ENCODE measurements at regions not wholly inside any gene's neighbourhood (a gene's known extent, or its start where the extent isn't known, plus 50 kb on each side); places are given as distances from the start of the nearest gene placed in this dataset.
"Not testable (repeated sequence)": the region's sequence is repeated elsewhere in the genome, so short reads cannot be mapped to it uniquely, and the experiment has no call there.

DNA sequence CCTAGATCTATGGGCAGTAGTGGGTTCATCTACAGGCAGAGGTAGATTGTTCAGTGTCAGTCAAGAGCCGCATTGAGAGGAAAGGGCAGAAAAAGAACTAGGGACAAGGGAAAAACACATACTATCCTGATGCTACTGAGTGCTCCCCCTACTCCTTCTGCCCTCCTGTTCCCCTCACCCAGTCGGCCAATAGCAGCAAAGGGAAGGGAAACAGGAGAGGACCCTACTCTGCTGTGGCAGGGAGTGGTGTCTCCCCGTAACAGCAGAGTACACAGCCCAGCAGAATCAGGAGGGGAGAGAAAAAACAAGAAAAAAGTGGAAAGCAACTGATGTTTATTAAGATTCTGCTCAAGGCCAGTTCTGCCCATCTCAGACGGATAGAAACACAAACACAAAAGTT is 136.1 kb upstream of the CCDC150 start:
- Histone ChIP-seq H3K9ac (ENCODE audit: low read depth, low read length) (no peak overlapping the region), H3K27me3 (ENCODE audit: control insufficient read depth, insufficient read depth, low read length) (no peaks in the 10 kb centered on the region), H3K4me1 (ENCODE audit: control insufficient read depth, insufficient read depth, low read length) (no peaks in the 10 kb centered on the region), H3K4me2 (ENCODE audit: low read length) (no peak overlapping the region), H3K36me3 (ENCODE audit: insufficient read depth, low read length) (no peaks in the 10 kb centered on the region), H3K9me3 (replicated peaks; ENCODE audit: low read length) (no peaks in the 10 kb centered on the region), H3K4me3 (ENCODE audit: low read length) (no peak overlapping the region)

DNA sequence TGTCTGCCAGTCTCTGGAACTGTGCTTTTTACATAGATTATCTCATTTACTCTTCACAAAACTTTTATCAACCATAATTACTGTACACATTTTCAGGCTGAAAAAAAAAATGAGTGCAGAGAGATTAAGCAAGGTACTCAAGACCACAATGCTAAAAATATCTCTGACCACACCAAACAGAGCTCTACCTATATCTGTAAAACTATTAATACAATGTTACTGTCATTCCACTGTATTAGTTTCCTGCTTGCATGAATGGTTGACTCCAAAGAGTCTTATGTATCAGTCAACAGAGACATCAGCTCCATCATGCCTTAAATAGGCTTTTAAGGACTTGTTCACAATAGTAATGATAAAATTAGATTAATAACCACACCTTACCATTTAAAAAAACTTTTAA is 134.7 kb upstream of the CCDC150 start:
- H3K9me3 ChIP-seq (replicated peaks; ENCODE audit: low read length), result no peaks in the 10 kb centered on the region
- no peak overlapping the region for H3K9ac ChIP-seq (ENCODE audit: low read depth, low read length)
- H3K27me3 ChIP-seq (ENCODE audit: control insufficient read depth, insufficient read depth, low read length), result no peaks in the 10 kb centered on the region
- no peak overlapping the region for H3K4me2 ChIP-seq (ENCODE audit: low read length)
- H3K4me1 ChIP-seq (ENCODE audit: control insufficient read depth, insufficient read depth, low read length), result no peaks in the 10 kb centered on the region
- no peaks in the 10 kb centered on the region for H3K36me3 ChIP-seq (ENCODE audit: insufficient read depth, low read length)
- H3K4me3 ChIP-seq (ENCODE audit: low read length), result no peak overlapping the region

DNA sequence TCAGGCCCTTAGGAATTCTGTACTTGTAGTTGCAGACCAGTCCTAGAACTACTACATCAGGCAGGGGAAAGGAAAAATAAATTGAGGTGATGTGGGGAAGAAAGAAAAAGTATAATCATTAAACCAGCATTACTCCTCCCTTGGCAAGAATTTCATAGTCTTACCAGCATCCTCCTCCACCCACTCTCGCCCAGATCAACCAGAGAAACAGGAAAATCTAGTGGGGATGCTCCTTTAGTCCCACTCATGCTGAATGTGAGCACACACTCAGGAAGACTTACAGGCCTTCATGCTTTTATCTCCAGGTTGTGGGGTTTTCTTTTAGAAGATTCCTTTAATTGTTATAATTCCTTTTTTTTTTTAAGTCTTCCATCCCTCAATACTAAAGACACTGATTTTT is 129.3 kb upstream of the CCDC150 start:
- no peaks in the 10 kb centered on the region for H3K4me1 ChIP-seq (ENCODE audit: control insufficient read depth, insufficient read depth, low read length)
- peaks cover 4% of the 10 kb centered on the region for H3K27me3 ChIP-seq (ENCODE audit: control insufficient read depth, insufficient read depth, low read length)
- H3K4me3 ChIP-seq (ENCODE audit: low read length), result no peak overlapping the region
- no peak overlapping the region for H3K9ac ChIP-seq (ENCODE audit: low read depth, low read length)
- no peaks in the 10 kb centered on the region for H3K36me3 ChIP-seq (ENCODE audit: insufficient read depth, low read length)
- no peak overlapping the region for H3K4me2 ChIP-seq (ENCODE audit: low read length)
- no peaks in the 10 kb centered on the region for H3K9me3 ChIP-seq (replicated peaks; ENCODE audit: low read length)

DNA sequence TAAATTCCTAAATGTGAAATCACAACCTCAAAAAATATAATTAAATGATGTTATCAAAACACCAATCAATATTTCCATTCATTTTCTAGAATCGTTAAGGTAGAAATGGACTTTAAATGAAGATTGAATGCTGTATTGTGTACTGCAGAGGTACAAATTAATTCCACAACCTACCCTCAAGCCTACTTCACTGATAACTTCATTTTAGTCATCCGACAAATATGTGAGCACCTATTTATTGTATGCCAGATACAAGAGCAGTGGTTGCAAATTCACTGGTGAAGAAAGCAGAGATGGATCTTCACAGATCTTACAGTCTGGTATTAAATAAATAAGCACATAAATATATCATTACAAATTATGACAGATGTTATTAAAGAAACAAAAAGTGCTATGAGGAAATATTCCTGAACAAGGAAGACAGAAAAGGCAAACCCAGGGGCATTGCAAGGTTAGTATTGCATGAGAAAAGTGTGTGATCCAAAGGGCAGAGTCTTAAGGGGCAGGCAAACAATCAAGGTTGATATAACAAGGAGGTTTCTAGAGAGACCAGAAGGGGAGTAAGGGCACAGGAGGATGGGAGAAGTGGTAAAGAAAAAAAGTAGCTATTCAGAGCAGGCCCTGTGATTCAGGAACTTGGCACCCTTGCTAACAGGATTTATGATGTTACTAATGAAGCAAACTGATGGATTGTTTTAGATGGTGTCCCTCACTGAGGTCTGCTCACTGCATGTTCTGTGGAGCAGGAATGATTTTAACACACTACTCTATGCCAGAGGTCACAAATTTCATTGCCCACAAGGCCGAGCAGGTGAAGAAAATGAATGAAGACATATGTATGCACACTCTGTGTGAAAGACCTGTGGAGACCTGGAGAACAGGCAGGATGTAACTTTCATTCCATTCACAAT is 128.0 kb upstream of the CCDC150 start:
- Histone ChIP-seq H3K4me1 (ENCODE audit: control insufficient read depth, insufficient read depth, low read length) (no peaks in the 10 kb centered on the region), H3K9me3 (replicated peaks; ENCODE audit: low read length) (no peaks in the 10 kb centered on the region), H3K36me3 (ENCODE audit: insufficient read depth, low read length) (no peaks in the 10 kb centered on the region), H3K27me3 (ENCODE audit: control insufficient read depth, insufficient read depth, low read length) (peaks cover 4% of the 10 kb centered on the region), H3K9ac (ENCODE audit: low read depth, low read length) (no peak overlapping the region), H3K4me3 (ENCODE audit: low read length) (no peak overlapping the region), H3K4me2 (ENCODE audit: low read length) (no peak overlapping the region)

DNA sequence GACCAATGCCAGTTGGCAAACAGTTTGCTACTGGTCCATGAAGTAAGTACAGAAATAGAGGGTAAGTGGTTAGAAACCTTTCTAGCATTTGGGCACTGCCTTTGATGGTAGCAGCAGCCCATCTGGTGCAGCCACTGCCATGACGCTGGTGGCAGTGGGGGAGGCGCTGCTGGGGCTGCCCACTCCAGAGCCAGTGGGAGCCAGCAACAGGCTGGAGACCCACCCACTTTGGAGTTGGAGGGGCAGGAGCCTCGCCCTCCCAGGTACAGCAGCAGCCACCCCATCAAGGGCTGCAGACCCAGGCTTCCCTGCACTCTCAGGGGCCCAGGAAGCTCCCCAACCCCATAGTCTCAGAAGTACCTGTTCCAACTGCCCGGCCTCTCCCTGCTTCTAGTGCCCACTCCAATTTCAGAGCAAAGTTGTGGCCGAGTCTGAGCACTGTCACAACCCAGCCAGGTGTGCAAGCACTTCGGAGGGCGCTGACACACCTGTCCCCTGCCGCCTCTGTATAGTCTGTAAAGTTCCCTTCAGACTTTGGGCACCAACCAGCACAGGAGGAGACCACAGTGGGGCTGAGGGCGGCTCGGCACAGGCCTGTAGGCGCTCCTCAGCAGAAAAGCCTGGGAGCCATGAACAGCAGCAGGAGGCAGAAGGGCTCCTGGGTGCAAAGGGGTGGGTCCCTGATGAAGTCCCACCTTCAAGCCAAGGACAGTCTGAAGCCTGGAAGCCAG is 125.6 kb upstream of the CCDC150 start:
- no peaks in the 10 kb centered on the region for H3K36me3 ChIP-seq (ENCODE audit: insufficient read depth, low read length)
- no peak overlapping the region for H3K9ac ChIP-seq (ENCODE audit: low read depth, low read length)
- H3K4me2 ChIP-seq (ENCODE audit: low read length), result no peak overlapping the region
- H3K4me1 ChIP-seq (ENCODE audit: control insufficient read depth, insufficient read depth, low read length), result no peaks in the 10 kb centered on the region
- H3K4me3 ChIP-seq (ENCODE audit: low read length), result no peak overlapping the region
- H3K27me3 ChIP-seq (ENCODE audit: control insufficient read depth, insufficient read depth, low read length), result peaks cover 4% of the 10 kb centered on the region
- H3K9me3 ChIP-seq (replicated peaks; ENCODE audit: low read length), result no peaks in the 10 kb centered on the region

DNA sequence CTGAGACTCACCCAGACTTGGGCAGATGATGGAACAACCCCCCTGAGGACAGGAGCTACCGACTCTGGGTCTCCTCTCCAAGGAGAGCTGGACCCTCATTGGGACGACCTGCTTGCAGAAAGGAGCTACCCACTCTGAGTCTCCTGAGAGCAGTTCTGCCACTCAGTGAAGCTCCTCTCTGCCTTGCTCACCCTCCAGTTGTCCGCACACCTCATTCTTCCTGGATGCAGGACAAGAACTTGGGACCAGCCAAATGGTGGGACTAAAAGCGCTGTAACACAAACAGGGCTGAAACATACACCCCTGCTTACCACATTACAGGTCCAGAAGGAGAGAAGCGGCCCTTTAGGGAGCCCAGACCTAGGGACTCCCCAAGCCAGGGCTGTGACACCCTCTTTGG is 124.9 kb upstream of the CCDC150 start:
- no peak overlapping the region for H3K4me3 ChIP-seq (ENCODE audit: low read length)
- no peaks in the 10 kb centered on the region for H3K4me1 ChIP-seq (ENCODE audit: control insufficient read depth, insufficient read depth, low read length)
- H3K4me2 ChIP-seq (ENCODE audit: low read length), result no peak overlapping the region
- no peaks in the 10 kb centered on the region for H3K9me3 ChIP-seq (replicated peaks; ENCODE audit: low read length)
- H3K27me3 ChIP-seq (ENCODE audit: control insufficient read depth, insufficient read depth, low read length), result peaks cover 4% of the 10 kb centered on the region
- H3K36me3 ChIP-seq (ENCODE audit: insufficient read depth, low read length), result no peaks in the 10 kb centered on the region
- H3K9ac ChIP-seq (ENCODE audit: low read depth, low read length), result no peak overlapping the region

DNA sequence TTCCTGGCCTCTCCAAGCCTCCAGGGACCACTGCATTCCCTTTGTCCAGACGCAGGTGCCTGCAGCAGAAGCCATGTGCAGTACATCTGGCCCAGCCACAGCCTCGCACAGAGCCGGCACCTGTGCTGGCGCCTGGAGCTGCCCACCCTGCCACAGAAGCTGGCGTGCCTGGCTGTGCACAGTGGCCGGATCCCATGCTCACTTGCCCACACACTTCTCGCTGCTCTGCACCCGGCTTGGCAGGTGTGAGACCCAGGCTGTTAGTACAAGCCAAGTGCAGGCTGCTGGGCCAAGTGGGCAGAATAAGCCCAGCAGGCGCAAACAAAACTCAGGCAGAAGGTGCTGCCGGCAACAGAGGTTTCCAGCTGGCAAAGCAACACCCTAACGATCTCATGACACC is 124.5 kb upstream of the CCDC150 start:
- no peaks in the 10 kb centered on the region for H3K9me3 ChIP-seq (replicated peaks; ENCODE audit: low read length)
- H3K4me2 ChIP-seq (ENCODE audit: low read length), result no peak overlapping the region
- no peaks in the 10 kb centered on the region for H3K36me3 ChIP-seq (ENCODE audit: insufficient read depth, low read length)
- no peaks in the 10 kb centered on the region for H3K4me1 ChIP-seq (ENCODE audit: control insufficient read depth, insufficient read depth, low read length)
- H3K4me3 ChIP-seq (ENCODE audit: low read length), result no peak overlapping the region
- H3K9ac ChIP-seq (ENCODE audit: low read depth, low read length), result no peak overlapping the region
- H3K27me3 ChIP-seq (ENCODE audit: control insufficient read depth, insufficient read depth, low read length), result peaks cover 4% of the 10 kb centered on the region

DNA sequence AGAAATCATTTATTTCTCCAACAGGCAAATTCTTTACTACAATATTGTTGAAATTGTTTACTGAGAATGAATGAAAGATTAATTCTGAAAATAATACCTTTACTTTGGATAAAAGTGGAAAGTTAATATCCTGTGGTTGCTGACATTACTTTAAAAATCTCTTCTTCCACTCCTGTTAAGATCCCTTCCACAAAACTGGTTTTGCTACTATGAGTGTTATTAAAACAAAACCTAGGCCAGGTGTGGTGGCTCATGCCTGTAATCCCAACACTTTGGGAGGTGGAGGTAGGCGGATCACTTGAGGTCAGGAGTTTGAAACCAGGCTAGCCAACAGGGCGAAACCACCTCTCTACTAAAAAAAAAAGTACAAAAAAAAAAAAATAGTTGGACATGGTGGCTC is 123.9 kb upstream of the CCDC150 start:
- no peaks in the 10 kb centered on the region for H3K9me3 ChIP-seq (replicated peaks; ENCODE audit: low read length)
- H3K4me3 ChIP-seq (ENCODE audit: low read length), result no peak overlapping the region
- H3K27me3 ChIP-seq (ENCODE audit: control insufficient read depth, insufficient read depth, low read length), result peaks cover 4% of the 10 kb centered on the region
- H3K4me2 ChIP-seq (ENCODE audit: low read length), result no peak overlapping the region
- no peaks in the 10 kb centered on the region for H3K4me1 ChIP-seq (ENCODE audit: control insufficient read depth, insufficient read depth, low read length)
- H3K36me3 ChIP-seq (ENCODE audit: insufficient read depth, low read length), result no peaks in the 10 kb centered on the region
- H3K9ac ChIP-seq (ENCODE audit: low read depth, low read length), result no peak overlapping the region

DNA sequence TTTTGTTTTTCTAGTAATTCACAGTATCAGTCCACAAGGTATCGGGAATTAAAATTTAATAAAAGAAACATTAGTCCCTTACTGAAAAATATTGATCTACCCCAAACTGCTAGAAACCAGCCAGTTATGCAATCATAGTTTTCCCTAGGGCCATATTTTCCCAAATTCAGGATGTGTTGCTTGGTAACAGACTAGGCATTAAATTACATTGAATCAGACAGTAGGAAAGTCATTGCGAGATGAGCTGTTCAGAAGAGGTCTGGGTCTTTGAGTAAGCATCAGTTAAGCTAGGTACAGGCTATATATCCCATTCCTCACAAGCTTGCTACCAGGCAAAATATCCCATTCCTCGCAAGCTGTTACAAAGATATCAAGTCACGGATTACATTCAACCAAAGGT is 123.0 kb upstream of the CCDC150 start:
- Histone ChIP-seq H3K9me3 (replicated peaks; ENCODE audit: low read length) (no peaks in the 10 kb centered on the region), H3K36me3 (ENCODE audit: insufficient read depth, low read length) (no peaks in the 10 kb centered on the region), H3K27me3 (ENCODE audit: control insufficient read depth, insufficient read depth, low read length) (peaks cover 4% of the 10 kb centered on the region), H3K9ac (ENCODE audit: low read depth, low read length) (no peak overlapping the region), H3K4me1 (ENCODE audit: control insufficient read depth, insufficient read depth, low read length) (no peaks in the 10 kb centered on the region), H3K4me2 (ENCODE audit: low read length) (no peak overlapping the region), H3K4me3 (ENCODE audit: low read length) (no peak overlapping the region)

DNA sequence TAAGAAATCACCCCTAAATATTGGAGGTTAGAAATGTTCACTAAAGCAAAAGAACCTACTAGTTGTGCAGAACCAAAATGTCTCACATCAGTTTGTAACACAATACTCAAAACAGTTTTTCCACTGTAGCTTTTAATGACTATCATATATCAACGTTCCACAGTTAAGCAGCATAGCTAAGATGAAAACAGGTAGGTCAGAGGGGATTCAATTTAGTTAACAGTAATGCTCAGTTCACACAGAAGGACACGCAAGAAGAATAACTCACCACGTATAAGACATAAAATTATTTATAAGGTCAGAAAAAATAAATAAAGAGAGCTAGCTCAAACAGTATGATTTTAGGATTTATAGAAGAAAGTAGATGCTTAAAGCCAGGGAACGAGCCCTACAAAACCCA is 118.9 kb upstream of the CCDC150 start:
- Histone ChIP-seq H3K36me3 (ENCODE audit: insufficient read depth, low read length) (no peaks in the 10 kb centered on the region), H3K4me2 (ENCODE audit: low read length) (no peak overlapping the region)

DNA sequence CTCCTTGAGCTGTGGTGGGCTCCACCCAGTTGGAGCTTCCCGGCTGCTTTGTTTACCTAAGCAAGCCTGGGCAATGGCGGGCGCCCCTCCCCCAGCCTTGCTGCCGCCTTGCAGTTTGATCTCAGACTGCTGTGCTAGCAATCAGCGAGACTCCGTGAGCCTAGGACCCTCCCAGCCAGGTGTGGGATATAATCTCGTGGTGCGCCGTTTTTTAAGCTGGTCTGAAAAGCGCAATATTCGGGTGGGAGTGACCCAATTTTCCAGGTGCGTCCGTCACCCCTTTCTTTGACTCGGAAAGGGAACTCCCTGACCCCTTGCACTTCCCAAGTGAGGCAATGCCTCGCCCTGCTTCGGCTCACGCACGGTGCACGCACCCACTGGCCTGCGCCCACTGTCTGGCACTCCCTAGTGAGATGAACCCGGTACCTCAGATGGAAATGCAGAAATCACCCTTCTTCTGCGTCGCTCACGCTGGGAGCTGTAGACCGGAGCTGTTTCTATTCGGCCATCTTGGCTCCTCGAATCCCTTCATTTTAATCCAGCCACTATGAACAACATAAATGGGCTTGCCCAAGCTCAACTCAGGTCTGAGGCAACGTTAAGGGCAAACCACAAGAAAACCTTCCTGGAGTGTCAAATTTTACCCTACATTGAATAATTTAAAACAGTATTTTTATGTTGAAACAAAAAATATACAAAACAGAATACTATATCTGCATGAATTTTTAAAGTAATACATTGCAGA is 112.4 kb upstream of the CCDC150 start:
- not testable (repeated sequence) for H3K4me1 ChIP-seq (ENCODE audit: control insufficient read depth, insufficient read depth, low read length); H3K4me2 ChIP-seq (ENCODE audit: low read length); H3K27me3 ChIP-seq (ENCODE audit: control insufficient read depth, insufficient read depth, low read length); H3K4me3 ChIP-seq (ENCODE audit: low read length); H3K36me3 ChIP-seq (ENCODE audit: insufficient read depth, low read length); H3K9ac ChIP-seq (ENCODE audit: low read depth, low read length); H3K9me3 ChIP-seq (replicated peaks; ENCODE audit: low read length)

More for the DNA sequence above, 118.9 kb upstream of the CCDC150 start:
- Histone ChIP-seq H3K9me3 (replicated peaks; ENCODE audit: low read length) (no peaks in the 10 kb centered on the region), H3K4me1 (ENCODE audit: control insufficient read depth, insufficient read depth, low read length) (no peaks in the 10 kb centered on the region), H3K27me3 (ENCODE audit: control insufficient read depth, insufficient read depth, low read length) (no peaks in the 10 kb centered on the region), H3K9ac (ENCODE audit: low read depth, low read length) (no peak overlapping the region), H3K4me3 (ENCODE audit: low read length) (no peak overlapping the region)
